ENCODE measurements at regions not wholly inside any gene's neighbourhood (a gene's known extent, or its start where the extent isn't known, plus 50 kb on each side); places are given as distances from the start of the nearest gene placed in this dataset.
A peak's percentile ranks its signal among the peaks of the same experiment; 100 is the strongest.

DNA sequence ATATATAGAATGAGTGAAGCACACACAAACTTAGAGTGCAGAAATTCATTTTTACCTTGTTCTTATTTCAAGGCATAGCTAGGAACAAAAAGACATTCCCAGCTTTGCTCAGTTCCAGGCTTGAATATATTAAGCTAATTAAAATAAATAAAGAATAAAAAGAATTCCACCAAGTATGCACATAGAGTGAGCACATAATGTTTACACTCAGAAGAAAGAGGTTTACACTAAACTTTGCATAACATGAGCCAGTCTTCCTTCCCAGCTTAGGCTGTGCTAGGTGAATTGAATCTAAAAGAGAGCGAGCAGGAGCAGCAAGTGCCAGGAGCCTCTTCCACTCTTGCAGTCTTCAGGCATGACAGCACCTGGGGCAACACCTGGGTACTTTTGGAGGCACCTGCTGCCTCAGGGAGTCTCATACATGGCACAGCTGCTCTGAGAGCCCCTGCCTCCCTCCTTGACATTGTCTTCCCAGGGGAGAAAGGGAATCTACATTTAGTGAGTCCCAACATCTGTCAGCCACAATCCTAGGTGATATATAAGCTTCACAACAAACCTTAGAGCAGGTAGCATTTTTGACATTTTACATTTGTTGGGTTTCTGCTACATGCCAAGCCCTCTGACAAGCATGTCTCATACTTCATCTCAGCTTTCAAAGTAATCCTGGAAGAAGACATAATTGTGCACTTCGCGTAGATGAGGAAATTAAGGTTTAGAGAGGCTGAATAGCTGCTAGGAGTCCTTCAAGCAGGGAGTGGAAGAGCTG, 732.7 kb upstream of the TENM4 start:
- DNase-seq (no peak), FAIRE-seq (no peak)
- no peaks in the 10 kb centered on the region for H3K4me1 ChIP-seq (ENCODE audit: control insufficient read depth in 3 of 3, insufficient read depth in 2 of 3, low read depth in 1 of 3, low read length in 2 of 3)
- H3K4me3 ChIP-seq (ENCODE audit: low read depth in 1 of 3, low read length in 3 of 3): no peak overlapping the region
- H3K27me3 ChIP-seq (ENCODE audit: control insufficient read depth in 3 of 3, insufficient read depth in 3 of 3, low read length in 3 of 3): no peaks in the 10 kb centered on the region
- 69 to 78% (median 74%) methylated on average over 3 of the region's 3 CpGs for WGBS, 3 donors
- H3K9me3 ChIP-seq (ENCODE audit: control insufficient read depth in 2 of 2, insufficient read depth in 1 of 2, low read depth in 1 of 2, low read length in 1 of 2): peaks cover 0 to 4% of the 10 kb centered on the region in 2 donors
- no peaks in the 10 kb centered on the region for H3K36me3 ChIP-seq (ENCODE audit: control insufficient read depth in 3 of 3, insufficient read depth in 2 of 3, low read depth in 1 of 3, low read length in 3 of 3)
- H3K27ac ChIP-seq (ENCODE audit: low read depth in 1 of 3, low read length in 2 of 3): no peak overlapping the region

DNA sequence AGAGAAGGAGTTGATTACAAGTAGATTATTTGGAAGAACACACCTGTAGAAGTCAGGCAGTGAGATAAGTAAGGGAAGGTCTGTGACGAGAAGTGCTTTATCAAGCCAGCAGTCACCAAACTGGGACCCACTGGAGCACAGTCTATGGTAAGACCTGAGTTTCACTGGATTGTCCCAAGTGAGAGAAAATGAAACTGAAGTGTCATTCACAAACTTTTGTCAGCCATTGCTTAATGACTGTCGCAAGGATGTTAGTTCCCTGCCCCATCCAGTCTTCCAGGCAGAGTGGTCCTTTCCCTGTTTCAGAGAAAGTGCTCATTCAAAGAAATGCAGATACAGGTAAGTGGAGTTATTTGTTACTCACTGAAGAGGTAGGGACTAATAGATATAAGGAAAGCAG, 728.0 kb upstream of the TENM4 start:
- no peak for FAIRE-seq
- no peak for DNase-seq
- no peak overlapping the region for H3K4me3 ChIP-seq (ENCODE audit: low read depth in 1 of 3, low read length in 3 of 3)
- no peak overlapping the region for H3K27ac ChIP-seq (ENCODE audit: low read depth in 1 of 3, low read length in 2 of 3)
- H3K27me3 ChIP-seq (ENCODE audit: control insufficient read depth in 3 of 3, insufficient read depth in 3 of 3, low read length in 3 of 3): no peaks in the 10 kb centered on the region
- H3K9me3 ChIP-seq (ENCODE audit: control insufficient read depth in 2 of 2, insufficient read depth in 1 of 2, low read depth in 1 of 2, low read length in 1 of 2): peaks cover 0 to 4% of the 10 kb centered on the region in 2 donors
- H3K36me3 ChIP-seq (ENCODE audit: control insufficient read depth in 3 of 3, insufficient read depth in 2 of 3, low read depth in 1 of 3, low read length in 3 of 3): no peaks in the 10 kb centered on the region
- H3K4me1 ChIP-seq (ENCODE audit: control insufficient read depth in 3 of 3, insufficient read depth in 2 of 3, low read depth in 1 of 3, low read length in 2 of 3): no peaks in the 10 kb centered on the region
- 85 to 93% (median 86%) methylated on average over 2 of the region's 2 CpGs for WGBS, 3 donors

DNA sequence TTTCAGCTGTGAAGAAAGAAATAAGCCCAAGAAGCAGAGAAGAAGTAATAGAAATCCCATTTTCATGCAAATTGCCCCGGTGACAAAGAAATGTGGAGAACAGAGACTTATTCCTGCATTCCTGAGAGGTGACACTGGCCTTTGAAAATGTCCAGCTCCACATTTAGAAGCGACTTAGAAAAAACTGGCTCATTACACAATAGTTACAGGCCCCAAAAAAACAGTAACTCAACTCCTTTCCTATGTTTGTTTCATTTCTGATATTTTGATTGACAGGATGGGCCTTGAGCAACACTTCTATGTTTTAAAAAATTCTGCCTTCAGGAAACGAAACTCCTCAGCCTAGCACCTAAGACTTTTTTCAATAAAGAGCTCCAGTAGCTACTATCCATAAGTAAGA, 726.9 kb upstream of the TENM4 start:
- Histone ChIP-seq H3K27me3 (ENCODE audit: control insufficient read depth in 3 of 3, insufficient read depth in 3 of 3, low read length in 3 of 3) (no peaks in the 10 kb centered on the region), H3K4me3 (ENCODE audit: low read depth in 1 of 3, low read length in 3 of 3) (no peak overlapping the region), H3K9me3 (ENCODE audit: control insufficient read depth in 2 of 2, insufficient read depth in 1 of 2, low read depth in 1 of 2, low read length in 1 of 2) (peaks cover 0 to 4% of the 10 kb centered on the region in 2 donors), H3K27ac (ENCODE audit: low read depth in 1 of 3, low read length in 2 of 3) (no peak overlapping the region), H3K4me1 (ENCODE audit: control insufficient read depth in 3 of 3, insufficient read depth in 2 of 3, low read depth in 1 of 3, low read length in 2 of 3) (peaks cover 0 to 1% (median 0%) of the 10 kb centered on the region in 3 donors), H3K36me3 (ENCODE audit: control insufficient read depth in 3 of 3, insufficient read depth in 2 of 3, low read depth in 1 of 3, low read length in 3 of 3) (no peaks in the 10 kb centered on the region)
- 62 to 78% (median 69%) methylated on average over 3 of the region's 3 CpGs for WGBS, 3 donors
- FAIRE-seq (no peak), DNase-seq (no peak)

DNA sequence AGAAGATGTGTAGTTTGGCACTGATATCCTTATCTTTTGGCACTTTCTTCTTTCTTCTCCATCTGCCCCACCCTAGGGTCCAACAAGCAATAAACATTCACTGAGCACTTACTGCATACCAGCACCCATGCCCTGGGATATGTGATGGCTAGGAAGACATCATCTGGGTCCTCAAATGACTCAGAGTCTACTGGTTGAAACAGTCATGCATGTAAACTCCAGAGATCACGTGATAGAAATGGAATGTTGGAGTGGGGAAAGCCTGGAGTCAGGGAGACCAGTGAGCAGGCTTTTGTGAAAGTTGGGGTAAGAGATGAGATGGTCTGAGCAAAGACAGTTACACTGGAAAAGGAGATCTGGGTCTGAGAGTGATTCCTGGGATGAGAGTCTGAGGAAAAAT, 724.9 kb upstream of the TENM4 start:
- Histone ChIP-seq H3K9me3 (ENCODE audit: control insufficient read depth in 2 of 2, insufficient read depth in 1 of 2, low read depth in 1 of 2, low read length in 1 of 2) (peaks cover 0 to 4% of the 10 kb centered on the region in 2 donors), H3K4me3 (ENCODE audit: low read depth in 1 of 3, low read length in 3 of 3) (no peak overlapping the region), H3K4me1 (ENCODE audit: control insufficient read depth in 3 of 3, insufficient read depth in 2 of 3, low read depth in 1 of 3, low read length in 2 of 3) (peaks cover 0 to 6% (median 0%) of the 10 kb centered on the region in 3 donors), H3K27ac (ENCODE audit: low read depth in 1 of 3, low read length in 2 of 3) (no peak overlapping the region), H3K27me3 (ENCODE audit: control insufficient read depth in 3 of 3, insufficient read depth in 3 of 3, low read length in 3 of 3) (no peaks in the 10 kb centered on the region), H3K36me3 (ENCODE audit: control insufficient read depth in 3 of 3, insufficient read depth in 2 of 3, low read depth in 1 of 3, low read length in 3 of 3) (no peaks in the 10 kb centered on the region)
- no peak for FAIRE-seq
- WGBS, 3 donors: 50 to 68% (median 65%) methylated on average over 1 of the region's 1 CpG
- DNase-seq: no peak

DNA sequence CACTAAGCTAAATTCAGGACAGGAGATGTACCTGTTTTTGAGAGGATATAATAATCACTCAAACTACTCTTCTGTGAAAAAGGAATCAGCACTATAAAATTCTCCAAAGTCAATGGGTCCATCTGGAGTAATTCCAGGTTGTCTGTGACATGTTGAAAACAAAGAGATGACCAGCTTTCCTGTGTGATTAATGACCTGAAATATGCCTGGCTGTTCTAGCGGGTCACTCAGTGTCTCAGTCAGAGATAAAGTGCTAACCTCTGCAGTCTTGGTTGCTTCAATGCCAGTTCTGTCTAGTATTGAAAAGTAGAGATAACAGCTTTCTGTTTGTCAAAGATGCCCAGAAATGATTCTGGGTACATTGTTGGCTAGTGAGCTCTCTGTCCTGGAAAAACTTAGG, 722.6 kb upstream of the TENM4 start:
- FAIRE-seq: no peak

DNA sequence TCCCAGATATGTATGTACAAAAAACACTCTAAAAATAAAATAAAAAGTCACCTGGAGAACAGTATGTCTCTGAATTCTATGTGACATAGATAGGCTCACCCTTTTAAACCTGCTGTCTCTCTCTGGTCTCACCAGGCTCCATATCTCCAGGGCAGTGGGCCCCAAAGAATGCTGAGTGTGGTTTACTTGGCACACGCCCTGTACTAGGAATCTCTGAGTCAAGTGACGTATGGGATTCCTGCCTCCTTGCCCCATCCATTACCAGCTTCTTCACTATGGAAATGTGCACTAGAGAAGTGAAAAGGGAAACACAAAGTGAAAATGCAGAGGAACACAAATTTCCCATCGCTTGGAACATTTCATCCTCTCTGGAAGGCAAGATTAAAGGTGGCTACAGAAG, 722.2 kb upstream of the TENM4 start:
- Histone ChIP-seq H3K27me3 (ENCODE audit: control insufficient read depth in 3 of 3, insufficient read depth in 3 of 3, low read length in 3 of 3) (no peaks in the 10 kb centered on the region), H3K27ac (ENCODE audit: low read depth in 1 of 3, low read length in 2 of 3) (peak overlapping the region in 1 of 3 donors; percentile 55), H3K4me3 (ENCODE audit: low read depth in 1 of 3, low read length in 3 of 3) (no peak overlapping the region), H3K4me1 (ENCODE audit: control insufficient read depth in 3 of 3, insufficient read depth in 2 of 3, low read depth in 1 of 3, low read length in 2 of 3) (peaks cover 0 to 6% (median 0%) of the 10 kb centered on the region in 3 donors), H3K36me3 (ENCODE audit: control insufficient read depth in 3 of 3, insufficient read depth in 2 of 3, low read depth in 1 of 3, low read length in 3 of 3) (no peaks in the 10 kb centered on the region), H3K9me3 (ENCODE audit: control insufficient read depth in 2 of 2, insufficient read depth in 1 of 2, low read depth in 1 of 2, low read length in 1 of 2) (no peaks in the 10 kb centered on the region)
- DNase-seq: peak in 1 of 2 donors; percentile 67
- no peak for FAIRE-seq
- WGBS, 3 donors: 86 to 90% (median 88%) methylated on average over 3 of the region's 3 CpGs

More for the DNA sequence above, 722.6 kb upstream of the TENM4 start:
- H3K4me1 ChIP-seq (ENCODE audit: control insufficient read depth in 3 of 3, insufficient read depth in 2 of 3, low read depth in 1 of 3, low read length in 2 of 3): peaks cover 0 to 6% (median 0%) of the 10 kb centered on the region in 3 donors
- no peaks in the 10 kb centered on the region for H3K27me3 ChIP-seq (ENCODE audit: control insufficient read depth in 3 of 3, insufficient read depth in 3 of 3, low read length in 3 of 3)
- no peak overlapping the region for H3K27ac ChIP-seq (ENCODE audit: low read depth in 1 of 3, low read length in 2 of 3)
- no peaks in the 10 kb centered on the region for H3K9me3 ChIP-seq (ENCODE audit: control insufficient read depth in 2 of 2, insufficient read depth in 1 of 2, low read depth in 1 of 2, low read length in 1 of 2)
- DNase-seq: no peak
- WGBS, 3 donors: 56 to 81% (median 79%) methylated on average over 1 of the region's 1 CpG
- no peak overlapping the region for H3K4me3 ChIP-seq (ENCODE audit: low read depth in 1 of 3, low read length in 3 of 3)
- H3K36me3 ChIP-seq (ENCODE audit: control insufficient read depth in 3 of 3, insufficient read depth in 2 of 3, low read depth in 1 of 3, low read length in 3 of 3): no peaks in the 10 kb centered on the region

DNA sequence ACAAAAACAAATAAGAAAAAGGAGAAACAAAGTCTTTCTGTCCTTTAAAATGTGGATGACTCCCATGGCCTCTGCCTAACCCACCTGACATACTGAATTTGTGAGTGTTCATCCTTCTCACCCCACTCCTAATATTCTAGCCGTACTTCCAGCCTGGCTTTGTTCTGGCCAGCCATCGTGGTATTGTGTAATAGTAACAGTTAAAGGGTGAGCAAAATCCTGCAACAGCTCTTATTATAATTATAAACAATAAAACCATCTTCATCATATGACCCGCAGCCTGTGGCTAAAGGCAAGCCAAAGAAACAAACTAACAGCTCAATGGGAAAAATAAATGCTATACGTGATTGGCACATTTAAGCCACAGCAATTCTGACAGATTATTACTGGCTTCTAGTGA, 721.6 kb upstream of the TENM4 start:
- FAIRE-seq: no peak

DNA sequence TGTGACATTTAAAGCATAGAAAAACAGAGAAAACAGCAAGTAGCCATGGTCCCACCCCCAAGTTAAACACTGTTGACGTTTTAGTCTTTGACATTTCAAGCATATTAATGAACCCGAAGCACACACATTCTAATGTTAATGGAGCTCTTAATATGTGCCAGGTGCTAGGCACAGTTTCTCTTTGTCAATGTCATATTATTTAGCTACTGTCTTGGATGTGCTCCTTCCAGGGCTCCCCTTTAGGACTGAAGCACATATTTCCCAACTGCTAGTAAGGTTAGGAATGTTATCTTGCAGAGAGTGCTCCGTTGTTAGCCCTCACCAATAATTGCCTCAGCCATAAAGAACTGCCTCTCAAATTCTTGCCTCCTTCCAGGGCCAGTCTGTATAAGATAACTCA, 716.6 kb upstream of the TENM4 start:
- Histone ChIP-seq H3K27ac (ENCODE audit: low read depth in 1 of 3, low read length in 2 of 3) (no peak overlapping the region), H3K27me3 (ENCODE audit: control insufficient read depth in 3 of 3, insufficient read depth in 3 of 3, low read length in 3 of 3) (no peaks in the 10 kb centered on the region), H3K9me3 (ENCODE audit: control insufficient read depth in 2 of 2, insufficient read depth in 1 of 2, low read depth in 1 of 2, low read length in 1 of 2) (no peaks in the 10 kb centered on the region), H3K36me3 (ENCODE audit: control insufficient read depth in 3 of 3, insufficient read depth in 2 of 3, low read depth in 1 of 3, low read length in 3 of 3) (no peaks in the 10 kb centered on the region), H3K4me3 (ENCODE audit: low read depth in 1 of 3, low read length in 3 of 3) (no peak overlapping the region), H3K4me1 (ENCODE audit: control insufficient read depth in 3 of 3, insufficient read depth in 2 of 3, low read depth in 1 of 3, low read length in 2 of 3) (peaks cover 0 to 2% (median 0%) of the 10 kb centered on the region in 3 donors)
- 38 to 51% (median 44%) methylated on average over 3 of the region's 3 CpGs for WGBS, 3 donors
- FAIRE-seq (no peak), DNase-seq (no peak)

More for the DNA sequence above, 721.6 kb upstream of the TENM4 start:
- 83 to 87% (median 84%) methylated on average over 4 of the region's 4 CpGs for WGBS, 3 donors
- no peaks in the 10 kb centered on the region for H3K36me3 ChIP-seq (ENCODE audit: control insufficient read depth in 3 of 3, insufficient read depth in 2 of 3, low read depth in 1 of 3, low read length in 3 of 3)
- H3K9me3 ChIP-seq (ENCODE audit: control insufficient read depth in 2 of 2, insufficient read depth in 1 of 2, low read depth in 1 of 2, low read length in 1 of 2): no peaks in the 10 kb centered on the region
- no peak overlapping the region for H3K4me3 ChIP-seq (ENCODE audit: low read depth in 1 of 3, low read length in 3 of 3)
- no peaks in the 10 kb centered on the region for H3K27me3 ChIP-seq (ENCODE audit: control insufficient read depth in 3 of 3, insufficient read depth in 3 of 3, low read length in 3 of 3)
- H3K27ac ChIP-seq (ENCODE audit: low read depth in 1 of 3, low read length in 2 of 3): peak overlapping the region in 1 of 3 donors; percentile 55
- no peak for DNase-seq
- peaks cover 0 to 6% (median 0%) of the 10 kb centered on the region in 3 donors for H3K4me1 ChIP-seq (ENCODE audit: control insufficient read depth in 3 of 3, insufficient read depth in 2 of 3, low read depth in 1 of 3, low read length in 2 of 3)

DNA sequence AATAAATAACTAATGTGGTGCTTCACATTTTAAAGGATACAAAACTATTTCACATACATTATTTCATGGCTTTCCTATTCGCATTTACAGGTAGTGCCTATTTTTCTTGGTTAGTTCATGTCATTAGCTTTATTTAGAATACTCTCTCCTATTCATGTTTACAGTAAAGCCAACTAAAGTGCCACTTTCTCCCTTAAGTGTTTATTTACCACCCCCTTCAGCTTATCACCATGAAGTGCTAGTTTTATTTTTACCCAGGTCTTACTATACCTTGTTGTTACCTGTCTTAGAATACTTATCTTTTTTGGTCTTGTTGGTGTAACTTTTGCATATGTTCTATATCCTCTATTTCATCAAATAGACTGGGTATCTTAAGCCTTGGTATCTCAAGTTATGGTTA, 715.2 kb upstream of the TENM4 start:
- Histone ChIP-seq H3K4me3 (ENCODE audit: low read depth in 1 of 3, low read length in 3 of 3) (no peak overlapping the region), H3K36me3 (ENCODE audit: control insufficient read depth in 3 of 3, insufficient read depth in 2 of 3, low read depth in 1 of 3, low read length in 3 of 3) (no peaks in the 10 kb centered on the region), H3K9me3 (ENCODE audit: control insufficient read depth in 2 of 2, insufficient read depth in 1 of 2, low read depth in 1 of 2, low read length in 1 of 2) (no peaks in the 10 kb centered on the region), H3K27ac (ENCODE audit: low read depth in 1 of 3, low read length in 2 of 3) (no peak overlapping the region), H3K4me1 (ENCODE audit: control insufficient read depth in 3 of 3, insufficient read depth in 2 of 3, low read depth in 1 of 3, low read length in 2 of 3) (no peaks in the 10 kb centered on the region), H3K27me3 (ENCODE audit: control insufficient read depth in 3 of 3, insufficient read depth in 3 of 3, low read length in 3 of 3) (no peaks in the 10 kb centered on the region)
- FAIRE-seq (no peak), DNase-seq (no peak)
- 74 to 89% (median 88%) methylated on average over 1 of the region's 1 CpG for WGBS, 3 donors

Measured in small intestine (tissue), 7 donors.